ENCODE measurements at regions not wholly inside any gene's neighbourhood (a gene's known extent, or its start where the extent isn't known, plus 50 kb on each side); places are given as distances from the start of the nearest gene placed in this dataset.

GRCh38 chr14:53213761-53214160 is 60.6 kb upstream of the DDHD1 start:
- no peaks in the 10 kb centered on the region for H3K9me3 ChIP-seq
- H3K4me1 ChIP-seq: no peaks in the 10 kb centered on the region
- no peak for DNase-seq
- TF ChIP-seq CTCF (IDR thresholded peaks at IDR 0.05; ENCODE audit: low read depth, low read length): no peak
- no peaks in the 10 kb centered on the region for H3K36me3 ChIP-seq
- H3K4me3 ChIP-seq (ENCODE audit: low read depth, low read length): no peak overlapping the region
- H3K27me3 ChIP-seq: no peaks in the 10 kb centered on the region

DNA sequence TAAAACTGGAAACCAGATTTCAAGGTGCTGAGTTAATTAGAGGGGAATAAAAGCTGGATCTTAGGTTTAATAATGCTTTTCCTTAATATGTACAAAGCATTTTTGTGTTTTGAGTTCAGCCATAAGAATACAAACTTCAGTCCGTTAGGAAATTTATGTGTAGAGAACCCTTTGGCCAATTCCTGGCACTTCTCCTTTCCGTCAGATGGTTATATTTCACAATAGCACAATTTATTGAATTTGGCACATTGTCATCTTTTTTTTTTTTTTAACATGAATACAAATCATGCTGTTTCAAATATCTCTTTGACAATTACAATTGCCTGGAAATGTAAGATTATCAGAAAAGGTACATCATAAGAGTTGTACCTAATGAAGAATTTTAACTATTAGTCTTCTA is 56.2 kb upstream of the DDHD1 start:
- Histone ChIP-seq H3K4me3 (ENCODE audit: low read depth, low read length) (no peak overlapping the region), H3K36me3 (no peaks in the 10 kb centered on the region), H3K9me3 (no peaks in the 10 kb centered on the region), H3K27me3 (peaks cover 8% of the 10 kb centered on the region; the same call in 1 of the 2 replicates), H3K4me1 (no peaks in the 10 kb centered on the region)
- no peak for TF ChIP-seq CTCF (IDR thresholded peaks at IDR 0.05; ENCODE audit: low read depth, low read length)
- DNase-seq: no peak

All from BE2C (cell line).